Kidney (tissue), 13 donors: ENCODE measurements at regions not wholly inside any gene's neighbourhood (a gene's known extent, or its start where the extent isn't known, plus 50 kb on each side); places are given as distances from the start of the nearest gene placed in this dataset.

ENCODE experiments used
- DNase-seq, 5 donors: peaks; one replicate each; pipeline ENCODE4 v3.0.0-alpha.2; 2013 to 2020
- FAIRE-seq: peaks from 2 replicates; lab custom pipeline; 2012; peaks lifted over from hg19 to GRCh38; lab: Jason Lieb, UNC
- H3K27ac ChIP-seq, 2 donors: one replicate each; pipeline ENCODE4 v1.7.0; 2013; ENCODE audit warnings: low read depth in 2 of 2, low read length in 2 of 2, inconsistent platforms in 1 of 2
- H3K27me3 ChIP-seq: one replicate; pipeline ENCODE4 v1.7.1; 2013; ENCODE audit warnings: low read length, inconsistent platforms; ENCODE audit not compliant: control insufficient read depth, insufficient read depth
- H3K36me3 ChIP-seq, 3 donors: one replicate each; pipeline versions ENCODE4 v1.7.0 to v1.7.1; 2013; ENCODE audit warnings: low read length in 3 of 3, control low read depth in 1 of 3, inconsistent platforms in 1 of 3; ENCODE audit not compliant: insufficient read depth in 3 of 3, control insufficient read depth in 2 of 3
- H3K4me1 ChIP-seq, 3 donors: one replicate each; pipeline versions ENCODE4 v1.7.0 to v1.7.1; 2013; ENCODE audit warnings: low read length in 3 of 3, inconsistent platforms in 1 of 3, low read depth in 1 of 3; ENCODE audit not compliant: control insufficient read depth in 2 of 3, insufficient read depth in 2 of 3
- H3K4me3 ChIP-seq, 3 donors: one replicate each; pipeline versions ENCODE4 v1.7.0 to v1.8.1; 2013; ENCODE audit warnings: low read length in 3 of 3, control low read depth in 1 of 3, inconsistent platforms in 1 of 3
- H3K9ac ChIP-seq, 3 donors: one replicate each; pipeline versions ENCODE4 v1.7.0 to v1.7.1; 2013; ENCODE audit warnings: low read length in 3 of 3, control low read depth in 1 of 3, inconsistent platforms in 1 of 3
- H3K9me3 ChIP-seq, 3 donors: one replicate each; pipeline versions ENCODE4 v1.7.0 to v1.7.1; 2013; ENCODE audit warnings: low read length in 3 of 3, control low read depth in 1 of 3, inconsistent platforms in 1 of 3; ENCODE audit not compliant: control insufficient read depth in 2 of 3, insufficient read depth in 1 of 3
- intact Hi-C: fragments of 100-400 bp; cut with DNase I; formaldehyde crosslinking; loops from one replicate; pipeline ENCODE4 v1.11.1; 2022
- TF ChIP-seq, protein P1 (sequence below): IDR thresholded peaks from 3 replicates; pipeline ENCODE4 v1.5.1; 2012; ENCODE audit warnings: mild to moderate bottlenecking, moderate library complexity, borderline replicate concordance; ENCODE audit not compliant: insufficient read depth; ENCODE audit errors: extremely low read depth
- donor health status: control.
- donor health status: control.
- donor health status: control.
- donor health status: control.
- donor health status: control.
- donor health status: DM: yes; HTN: yes; CAD: no.
- donor health status: Normal renal cell carcinoma (clear cell type).

DNA sequence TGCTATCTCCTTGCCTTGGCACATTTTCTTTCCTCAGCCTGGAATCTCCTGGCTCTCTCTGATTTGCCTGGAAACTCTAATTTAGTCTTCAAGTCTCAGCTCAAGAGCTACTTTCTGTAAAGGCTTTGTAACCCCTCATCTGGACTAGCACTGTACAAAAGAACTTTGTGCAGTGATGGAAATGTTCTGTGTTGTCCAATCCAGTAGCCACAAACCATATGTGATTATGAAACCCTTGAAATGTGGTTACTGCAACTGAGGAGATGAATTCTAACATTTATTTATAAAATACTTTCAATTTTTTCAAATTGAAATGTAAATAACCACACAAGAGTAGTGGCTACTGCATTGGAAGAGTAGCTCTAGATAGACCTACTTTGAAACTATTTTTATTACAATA, 66.6 kb upstream of the HS3ST1 start:
- TF ChIP-seq, protein P1, sequence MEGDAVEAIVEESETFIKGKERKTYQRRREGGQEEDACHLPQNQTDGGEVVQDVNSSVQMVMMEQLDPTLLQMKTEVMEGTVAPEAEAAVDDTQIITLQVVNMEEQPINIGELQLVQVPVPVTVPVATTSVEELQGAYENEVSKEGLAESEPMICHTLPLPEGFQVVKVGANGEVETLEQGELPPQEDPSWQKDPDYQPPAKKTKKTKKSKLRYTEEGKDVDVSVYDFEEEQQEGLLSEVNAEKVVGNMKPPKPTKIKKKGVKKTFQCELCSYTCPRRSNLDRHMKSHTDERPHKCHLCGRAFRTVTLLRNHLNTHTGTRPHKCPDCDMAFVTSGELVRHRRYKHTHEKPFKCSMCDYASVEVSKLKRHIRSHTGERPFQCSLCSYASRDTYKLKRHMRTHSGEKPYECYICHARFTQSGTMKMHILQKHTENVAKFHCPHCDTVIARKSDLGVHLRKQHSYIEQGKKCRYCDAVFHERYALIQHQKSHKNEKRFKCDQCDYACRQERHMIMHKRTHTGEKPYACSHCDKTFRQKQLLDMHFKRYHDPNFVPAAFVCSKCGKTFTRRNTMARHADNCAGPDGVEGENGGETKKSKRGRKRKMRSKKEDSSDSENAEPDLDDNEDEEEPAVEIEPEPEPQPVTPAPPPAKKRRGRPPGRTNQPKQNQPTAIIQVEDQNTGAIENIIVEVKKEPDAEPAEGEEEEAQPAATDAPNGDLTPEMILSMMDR: no peak
- intact Hi-C loops: no loop called here

GRCh38 chr4:11494232-11494631, 65.5 kb upstream of the HS3ST1 start:
- DNase-seq (no peak), FAIRE-seq (no peak)
- no peak overlapping the region for H3K27ac ChIP-seq
- H3K9me3 ChIP-seq: peaks cover 0 to 10% (median 0%) of the 10 kb centered on the region in 3 donors
- H3K4me3 ChIP-seq: no peak overlapping the region
- H3K36me3 ChIP-seq: no peaks in the 10 kb centered on the region
- intact Hi-C loops: no loop called here
- H3K4me1 ChIP-seq: no peaks in the 10 kb centered on the region
- H3K27me3 ChIP-seq: no peaks in the 10 kb centered on the region
- TF ChIP-seq, protein P1: no peak
- H3K9ac ChIP-seq: no peak overlapping the region

More for the DNA sequence above, 66.6 kb upstream of the HS3ST1 start:
- H3K4me3 ChIP-seq: no peak overlapping the region
- H3K27ac ChIP-seq: no peak overlapping the region
- H3K27me3 ChIP-seq: no peaks in the 10 kb centered on the region
- H3K9me3 ChIP-seq: peaks cover 0 to 10% (median 0%) of the 10 kb centered on the region in 3 donors
- H3K9ac ChIP-seq: no peak overlapping the region
- no peaks in the 10 kb centered on the region for H3K4me1 ChIP-seq
- DNase-seq: no peak
- H3K36me3 ChIP-seq: no peaks in the 10 kb centered on the region
- no peak for FAIRE-seq

DNA sequence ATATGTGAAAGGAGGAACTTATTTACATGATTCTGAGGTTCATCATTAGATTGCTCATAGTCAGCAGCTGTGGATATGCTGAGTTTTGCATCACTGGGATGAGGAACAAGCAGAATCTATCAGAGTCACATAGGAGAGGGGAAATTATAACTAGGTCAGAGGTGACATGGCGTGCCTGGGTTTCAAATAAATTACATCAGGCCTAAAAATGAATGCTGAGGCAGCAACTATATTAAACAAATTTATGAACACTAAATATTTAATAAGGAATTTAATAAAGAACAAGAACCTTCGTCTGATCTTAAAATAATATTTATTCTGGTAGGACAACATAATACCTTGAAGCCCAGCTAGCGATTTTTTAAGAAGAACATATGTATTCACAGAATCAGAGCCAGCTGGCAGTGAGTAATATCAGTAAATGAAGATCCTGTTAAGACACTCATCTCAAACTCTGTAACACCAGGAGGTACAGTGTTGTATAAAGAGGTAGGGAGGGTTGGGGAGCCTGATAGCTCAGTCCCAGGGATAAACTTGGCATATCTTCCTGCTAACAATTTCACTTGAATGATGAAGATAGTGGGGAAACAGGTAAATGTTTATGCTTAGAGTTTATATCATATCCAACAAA, 60.9 kb upstream of the HS3ST1 start:
- intact Hi-C loops: no loop called here
- FAIRE-seq: no peak
- H3K4me3 ChIP-seq: no peak overlapping the region

More for the DNA sequence above, 60.9 kb upstream of the HS3ST1 start:
- no peak for DNase-seq
- TF ChIP-seq, protein P1: no peak
- Histone ChIP-seq H3K9ac (no peak overlapping the region), H3K4me1 (no peaks in the 10 kb centered on the region), H3K9me3 (no peaks in the 10 kb centered on the region), H3K36me3 (no peaks in the 10 kb centered on the region), H3K27ac (no peak overlapping the region), H3K27me3 (no peaks in the 10 kb centered on the region)
